GM18951 (cell line): ENCODE measurements at regions not wholly inside any gene's neighbourhood (a gene's known extent, or its start where the extent isn't known, plus 50 kb on each side); places are given as distances from the start of the nearest gene placed in this dataset.
"Not testable (repeated sequence)": the region's sequence is repeated elsewhere in the genome, so short reads cannot be mapped to it uniquely, and the experiment has no call there.

ENCODE experiments used
- POLR2A ChIP-seq: IDR thresholded peaks from 4 replicates; pipeline ENCODE4 v1.6.1; 2011; ENCODE audit warnings: mild to moderate bottlenecking; ENCODE audit not compliant: insufficient read length, insufficient read depth; ENCODE audit errors: extremely low read depth
- in situ Hi-C: fragments of 300-500 bp; cut with MboI; formaldehyde crosslinking; loops from one replicate; pipeline ENCODE4 v1.12.0; 2022; ENCODE audit warnings: low sequenced_read_pairs, mixed read lengths, inconsistent platforms; ENCODE audit not compliant: unreplicated experiment

DNA sequence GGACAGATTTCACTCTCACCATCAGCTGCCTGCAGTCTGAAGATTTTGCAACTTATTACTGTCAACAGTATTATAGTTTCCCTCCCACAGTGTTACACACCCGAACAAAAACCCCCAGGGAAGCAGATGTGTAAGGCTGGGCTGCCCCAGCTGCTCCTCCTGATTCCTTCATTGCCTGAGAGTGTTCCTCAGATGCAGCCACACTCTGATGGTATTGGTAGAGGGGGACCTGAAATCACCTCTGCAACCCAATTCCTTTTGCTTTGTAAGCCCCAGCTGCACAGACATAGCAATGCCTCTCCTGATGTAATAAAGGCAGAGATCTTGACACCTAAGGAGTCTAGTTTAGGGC is 1529.8 kb downstream of the RPIA start:
- TF ChIP-seq POLR2A, result no peak
- in situ Hi-C loops, result loop anchor here (25.0 kb wide), 1 partner anchor 166 kb away; no protein-coding TSS in a partner anchor

DNA sequence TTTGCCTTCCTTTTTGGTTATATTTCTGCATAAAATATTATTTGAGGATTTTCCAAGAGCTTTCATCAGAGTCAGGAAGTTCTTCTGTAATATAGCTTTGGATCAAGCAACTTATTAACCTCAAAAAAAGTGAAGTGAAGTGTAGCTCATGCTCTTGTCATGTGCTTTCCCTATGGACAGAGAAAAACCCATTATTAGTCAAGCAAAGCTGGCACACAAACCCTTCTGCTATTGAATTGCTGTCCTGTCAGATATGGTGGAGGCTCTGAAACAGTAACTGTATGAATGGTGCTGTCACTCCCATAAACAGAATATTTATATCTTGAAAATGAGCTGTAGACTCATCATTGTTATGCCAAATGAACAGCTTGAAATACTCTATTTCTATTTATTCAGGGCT is 1533.3 kb downstream of the RPIA start:
- in situ Hi-C loops, result loop anchor here (25.0 kb wide), 1 partner anchor 163 kb away; no protein-coding TSS in a partner anchor

DNA sequence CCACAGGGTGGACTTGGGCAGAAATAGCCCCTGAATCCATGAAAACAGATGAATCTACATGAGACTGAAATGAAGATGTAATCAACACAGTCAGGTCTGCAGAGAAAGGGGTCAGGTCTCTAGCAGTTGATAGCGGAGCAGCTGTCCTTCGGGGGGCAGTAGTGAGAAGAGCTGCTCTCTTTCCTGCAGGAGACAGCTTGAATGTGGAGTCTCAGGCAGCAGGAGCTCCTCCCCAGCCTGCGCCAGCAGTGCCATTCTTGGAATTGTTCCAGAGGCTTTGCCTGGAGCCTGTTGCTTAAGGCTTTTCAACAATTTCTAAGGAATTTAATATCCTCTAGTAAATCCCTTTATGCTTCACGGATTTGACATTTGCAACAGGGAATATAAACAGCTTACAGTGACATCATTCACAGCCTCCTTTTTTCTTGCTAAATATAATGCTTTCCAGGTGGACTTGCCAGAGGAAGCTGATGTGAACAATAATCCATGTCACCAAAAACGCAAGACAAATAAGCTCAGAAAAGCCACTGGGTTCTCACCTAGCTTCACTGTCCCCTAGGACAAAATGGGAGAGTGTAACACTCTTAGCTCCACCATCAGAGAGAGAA is 1535.1 kb downstream of the RPIA start:
- in situ Hi-C loops, result not testable (repeated sequence)

DNA sequence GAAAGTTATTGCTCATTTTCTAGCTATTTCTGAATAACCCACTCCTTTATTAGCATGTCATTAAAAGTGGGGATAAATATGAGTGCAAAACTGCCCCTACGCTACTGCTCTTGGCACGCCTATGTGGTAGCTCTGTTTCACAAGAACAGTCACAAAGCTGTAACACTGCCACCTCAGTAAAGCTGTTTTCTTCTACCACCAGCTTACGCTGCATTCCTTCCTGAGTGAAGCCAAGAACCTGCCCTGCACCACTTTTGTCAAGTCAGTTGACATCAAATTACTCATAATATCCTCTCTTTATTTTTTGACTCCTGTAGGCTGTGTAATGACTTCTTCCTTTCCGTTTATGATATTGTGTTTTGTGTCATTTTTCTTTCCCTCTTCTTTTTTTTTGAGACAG is 1539.7 kb downstream of the RPIA start:
- in situ Hi-C loops, result not testable (repeated sequence)

DNA sequence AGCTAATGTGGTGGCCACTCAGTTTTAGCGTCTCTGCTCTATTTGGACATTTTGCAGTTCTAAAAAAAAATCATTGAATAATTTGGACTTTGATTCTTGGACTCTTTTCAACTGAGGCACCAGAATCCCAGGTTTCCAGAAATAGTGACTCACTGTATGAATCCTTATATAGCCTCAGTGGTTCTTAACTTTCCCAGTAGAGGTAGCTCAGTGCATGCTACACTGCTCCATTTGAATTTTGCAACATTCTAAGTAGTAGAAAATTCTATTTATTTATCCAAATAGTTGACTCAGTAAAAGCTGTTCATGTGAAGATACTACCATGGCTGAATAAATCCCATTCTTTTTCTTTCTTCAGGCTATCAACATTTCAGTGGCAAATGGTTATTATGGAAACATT is 1544.0 kb downstream of the RPIA start:
- in situ Hi-C loops, result not testable (repeated sequence)

DNA sequence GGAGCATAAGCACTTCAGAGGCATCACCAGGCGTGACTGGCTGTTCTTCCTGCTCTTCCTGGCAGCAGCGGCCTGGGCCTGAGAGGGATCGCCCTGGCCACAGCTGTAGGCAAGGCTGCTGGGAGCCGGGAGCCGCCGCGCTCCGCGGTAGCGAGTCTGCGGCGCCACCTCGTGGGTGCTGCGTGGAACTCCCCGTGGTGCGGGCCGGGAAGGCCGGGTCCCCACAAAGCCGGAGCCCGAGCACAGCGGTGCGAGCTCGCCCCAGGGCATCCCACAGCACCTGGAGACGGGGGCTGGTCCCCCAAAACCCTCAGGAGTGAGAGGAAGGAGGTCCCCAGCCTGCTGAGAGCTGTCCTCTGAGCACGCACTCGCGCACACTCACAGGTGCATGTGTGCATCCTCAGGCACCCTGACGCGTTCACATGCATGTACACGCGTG is 1546.5 kb downstream of the RPIA start:
- in situ Hi-C loops, result not testable (repeated sequence)

DNA sequence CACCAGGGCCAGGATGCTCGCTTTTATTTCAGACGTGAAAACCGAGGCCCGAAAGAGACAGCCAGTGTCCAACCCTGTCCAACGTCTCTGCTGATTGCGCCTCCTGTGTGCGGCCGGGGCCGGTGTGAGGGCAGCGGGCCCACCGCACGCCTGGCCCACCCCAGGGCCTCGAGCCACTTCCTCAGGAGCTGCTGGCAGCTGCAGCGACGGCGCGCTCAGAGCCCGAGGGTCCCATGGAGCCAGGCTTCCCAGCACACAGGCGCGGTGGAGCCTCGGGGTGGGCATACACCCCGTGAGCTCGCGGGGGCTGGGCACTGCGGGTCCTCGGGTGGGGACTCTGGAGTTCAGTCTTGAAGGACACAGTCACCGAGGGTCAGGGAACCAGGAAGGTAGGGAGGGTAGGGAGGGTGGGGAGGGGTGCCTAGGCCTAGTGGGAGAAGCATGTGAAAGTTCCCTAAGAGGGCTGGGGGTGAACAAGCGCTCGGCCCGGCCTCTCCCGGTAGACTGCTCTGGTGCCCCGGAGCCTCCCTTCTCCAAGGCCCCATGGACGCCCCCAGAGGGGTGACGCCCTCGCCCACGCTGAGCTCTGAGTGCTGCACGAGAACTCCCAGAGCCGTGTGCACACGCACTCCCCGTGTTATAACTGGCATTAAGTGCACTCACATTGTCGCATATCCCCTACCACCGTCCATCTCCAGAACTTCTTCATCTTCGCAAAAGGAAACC is 1547.2 kb downstream of the RPIA start:
- in situ Hi-C loops, result not testable (repeated sequence)

DNA sequence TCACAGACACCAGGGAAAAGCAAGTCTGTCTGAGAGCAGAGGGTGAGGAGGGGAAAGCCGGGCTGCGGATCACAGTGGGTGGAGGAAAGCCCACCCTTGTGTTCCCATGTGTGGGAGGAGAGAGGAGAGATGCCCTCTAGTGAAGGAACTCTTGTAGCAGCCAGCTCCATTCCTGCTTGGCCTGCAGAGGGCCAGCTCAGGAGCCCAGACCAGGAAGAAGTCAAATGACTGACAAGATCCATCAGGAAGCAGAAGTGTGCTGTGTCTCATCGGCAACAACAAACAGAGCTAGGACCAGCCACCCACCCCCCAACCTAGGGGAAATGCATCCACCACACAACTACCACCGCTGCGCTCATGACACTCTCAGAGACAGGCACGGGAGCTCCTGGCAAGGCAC is 1548.3 kb downstream of the RPIA start:
- in situ Hi-C loops, result not testable (repeated sequence)

DNA sequence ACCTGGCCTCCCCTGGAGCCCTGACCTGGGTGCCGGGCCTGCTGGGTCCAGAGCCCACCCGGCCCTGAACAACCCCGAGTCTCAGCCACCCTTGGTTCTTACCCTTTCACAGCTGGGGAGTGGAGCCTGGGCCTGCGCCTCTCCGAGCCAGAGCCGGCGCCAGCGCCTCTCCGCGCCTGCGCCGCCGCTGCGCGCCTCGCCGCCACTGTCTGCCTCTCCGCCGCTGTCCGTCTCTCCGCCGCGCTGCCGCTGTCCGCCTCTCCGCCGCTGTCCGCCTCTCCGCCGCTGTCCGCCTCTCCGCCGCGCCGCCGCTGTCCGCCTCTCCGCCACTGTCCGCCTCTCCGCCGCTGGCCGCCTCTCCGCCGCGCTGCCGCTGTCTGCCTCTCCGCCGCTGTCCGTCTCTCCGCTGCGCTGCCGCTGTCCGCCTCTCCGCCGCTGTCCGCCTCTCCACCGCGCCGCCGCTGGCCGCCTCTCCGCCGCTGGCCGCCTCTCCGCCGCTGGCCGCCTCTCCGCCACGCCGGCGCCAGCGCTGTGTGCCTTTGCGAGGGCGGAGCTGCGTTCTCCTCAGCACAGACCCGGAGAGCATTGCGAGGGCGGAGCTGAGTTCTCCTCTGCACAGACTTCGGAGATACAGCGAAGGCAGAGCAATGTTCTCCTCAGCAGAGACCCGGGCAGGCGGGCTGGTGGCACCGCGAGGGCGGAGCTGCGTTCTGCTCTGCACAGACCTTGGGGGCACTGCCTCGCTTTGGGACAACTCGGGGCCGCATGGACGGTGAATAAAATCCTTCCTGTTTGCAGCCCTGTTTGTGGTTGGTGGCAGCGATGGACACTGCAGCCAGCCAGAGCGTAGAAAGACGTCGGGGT is 1553.7 kb downstream of the RPIA start:
- in situ Hi-C loops, result not testable (repeated sequence)

DNA sequence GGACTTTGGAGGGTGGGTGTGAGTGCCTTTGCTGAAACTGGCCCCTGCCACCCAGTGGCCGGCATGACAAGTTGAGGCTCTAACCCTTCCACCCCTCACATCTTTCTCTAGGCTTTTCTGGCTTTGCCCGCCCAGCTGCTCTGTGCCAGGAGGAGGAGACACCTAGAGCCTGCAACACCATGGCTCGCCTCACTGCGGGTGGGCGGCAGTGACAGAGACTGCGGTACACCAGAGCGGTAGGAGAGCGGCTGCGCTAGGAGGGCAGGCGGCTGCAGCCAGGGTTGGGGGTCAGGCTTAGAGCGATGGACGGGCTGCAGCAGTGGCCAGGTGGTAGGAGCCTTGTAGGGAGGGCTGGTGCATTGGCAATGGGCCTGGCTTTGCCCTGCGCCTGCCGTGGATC is 1556.9 kb downstream of the RPIA start:
- in situ Hi-C loops, result not testable (repeated sequence)

DNA sequence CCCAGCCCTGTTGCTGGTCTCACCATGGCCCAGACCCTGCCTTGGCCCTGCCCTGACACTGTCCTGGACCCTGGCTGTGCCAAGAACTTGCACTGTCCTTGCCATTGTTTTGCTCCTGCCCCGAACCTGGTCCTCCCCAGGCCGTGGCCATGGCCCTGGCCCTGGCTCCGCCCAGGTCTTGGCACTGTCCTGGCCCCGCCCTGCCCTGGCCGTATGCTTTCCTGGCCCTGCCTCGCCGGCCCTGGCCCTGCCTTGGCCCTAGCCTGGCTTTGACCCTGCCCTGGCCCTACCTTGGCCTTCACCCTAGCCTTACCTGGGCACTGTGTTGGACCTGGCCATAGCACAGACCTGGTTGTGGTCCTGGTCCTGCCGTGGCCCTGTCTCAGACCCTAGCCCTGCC is 1558.9 kb downstream of the RPIA start:
- in situ Hi-C loops, result not testable (repeated sequence)

DNA sequence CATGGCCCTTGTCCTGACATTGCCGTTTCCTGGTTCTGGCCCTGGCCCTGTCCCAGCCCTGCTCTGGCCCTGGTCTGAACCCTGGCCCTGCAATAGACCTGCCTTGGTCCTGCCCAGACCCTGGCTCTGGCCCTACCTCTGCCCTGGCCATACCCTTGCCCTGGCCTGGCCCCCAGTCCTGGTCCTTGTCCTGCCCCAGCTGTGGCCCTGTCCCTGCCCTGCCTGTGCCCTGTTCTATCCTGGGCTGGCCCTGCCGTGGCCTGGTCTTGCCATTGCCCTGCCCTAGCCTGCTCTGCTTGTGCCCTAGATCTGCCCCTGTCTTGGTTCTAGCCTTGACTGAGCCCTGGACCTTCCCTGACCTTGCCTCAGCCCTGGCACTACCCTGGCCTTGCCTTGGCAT is 1560.1 kb downstream of the RPIA start:
- in situ Hi-C loops, result not testable (repeated sequence)

DNA sequence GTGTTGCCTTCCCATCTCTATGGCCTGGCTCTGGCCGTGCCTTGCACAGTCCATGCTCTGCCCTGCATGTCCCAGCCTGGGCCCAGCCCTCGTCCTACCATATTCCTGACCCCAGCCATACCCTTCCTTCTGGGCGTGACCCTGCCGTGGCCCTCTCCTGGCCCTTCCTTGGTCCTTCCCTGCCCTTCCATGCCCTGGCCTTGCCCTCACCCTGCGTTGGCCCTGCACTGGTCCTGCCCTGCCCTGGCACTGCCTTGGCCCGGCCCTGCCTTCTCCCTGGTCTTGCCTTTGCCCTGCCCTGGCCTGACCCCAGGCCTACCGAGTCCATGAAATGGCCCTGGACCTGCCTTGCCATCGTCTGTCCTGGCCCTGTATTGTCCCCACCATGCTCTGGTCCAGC is 1561.8 kb downstream of the RPIA start:
- in situ Hi-C loops, result not testable (repeated sequence)

DNA sequence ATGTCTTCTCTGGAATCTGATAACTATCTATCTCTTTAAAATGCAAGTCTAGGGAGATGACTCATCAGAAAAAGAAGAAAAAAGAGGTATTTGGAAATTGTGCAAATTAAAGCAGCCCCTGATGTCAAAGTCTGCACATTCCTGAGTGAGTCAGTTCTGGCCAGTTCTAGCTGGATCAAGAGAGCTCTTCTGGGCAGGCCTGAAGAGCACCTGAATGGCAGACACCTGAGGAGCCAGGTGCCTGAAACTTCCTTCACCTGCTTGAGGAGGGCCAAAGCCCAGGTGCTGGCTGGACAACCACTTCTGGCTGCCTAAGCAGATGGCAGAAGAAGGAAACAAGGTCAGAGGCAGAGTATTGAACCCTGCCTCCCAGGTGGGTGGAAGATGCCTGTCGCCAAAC is 1575.4 kb downstream of the RPIA start:
- in situ Hi-C loops, result not testable (repeated sequence)

DNA sequence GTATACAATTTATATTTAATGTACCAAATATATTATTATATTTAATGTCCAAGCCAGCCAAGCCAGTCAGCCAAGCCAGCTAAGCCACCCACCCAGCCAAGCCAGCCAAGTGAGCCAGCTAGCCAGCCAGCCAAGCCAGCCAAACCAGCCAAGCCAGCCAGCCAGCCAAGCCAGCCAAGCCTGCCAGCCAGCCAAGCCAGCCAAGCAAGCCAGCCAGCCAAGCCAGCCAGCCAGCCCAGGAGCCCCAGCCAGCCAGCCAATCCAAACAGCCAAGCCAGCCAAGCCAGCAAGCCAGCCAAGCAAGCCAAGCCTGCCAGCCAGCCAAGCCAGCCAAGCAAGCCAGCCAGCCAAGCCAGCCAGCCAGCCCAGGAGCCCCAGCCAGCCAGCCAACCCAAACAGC is 1596.3 kb downstream of the RPIA start:
- in situ Hi-C loops, result not testable (repeated sequence)

DNA sequence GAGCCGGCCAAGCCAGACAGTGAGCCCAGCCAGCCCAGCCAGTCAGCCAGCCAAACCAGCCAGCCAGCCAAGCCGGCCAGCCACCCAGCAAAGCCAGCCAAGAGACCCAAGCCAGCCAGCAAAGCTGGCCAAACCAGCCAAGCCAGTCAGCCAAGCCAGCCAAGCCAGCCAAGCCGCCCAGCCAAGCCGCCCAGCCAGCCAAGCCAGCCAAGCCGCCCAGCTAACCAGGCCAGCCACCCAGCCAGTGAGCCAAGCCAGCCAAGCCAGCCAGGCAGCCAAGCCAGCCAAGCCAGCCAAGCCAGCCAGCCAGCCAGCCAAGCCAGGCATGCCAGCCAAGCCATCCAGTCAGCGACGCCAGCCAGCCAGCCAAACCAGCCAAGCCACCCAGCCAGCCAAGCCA is 1596.9 kb downstream of the RPIA start:
- in situ Hi-C loops, result not testable (repeated sequence)

DNA sequence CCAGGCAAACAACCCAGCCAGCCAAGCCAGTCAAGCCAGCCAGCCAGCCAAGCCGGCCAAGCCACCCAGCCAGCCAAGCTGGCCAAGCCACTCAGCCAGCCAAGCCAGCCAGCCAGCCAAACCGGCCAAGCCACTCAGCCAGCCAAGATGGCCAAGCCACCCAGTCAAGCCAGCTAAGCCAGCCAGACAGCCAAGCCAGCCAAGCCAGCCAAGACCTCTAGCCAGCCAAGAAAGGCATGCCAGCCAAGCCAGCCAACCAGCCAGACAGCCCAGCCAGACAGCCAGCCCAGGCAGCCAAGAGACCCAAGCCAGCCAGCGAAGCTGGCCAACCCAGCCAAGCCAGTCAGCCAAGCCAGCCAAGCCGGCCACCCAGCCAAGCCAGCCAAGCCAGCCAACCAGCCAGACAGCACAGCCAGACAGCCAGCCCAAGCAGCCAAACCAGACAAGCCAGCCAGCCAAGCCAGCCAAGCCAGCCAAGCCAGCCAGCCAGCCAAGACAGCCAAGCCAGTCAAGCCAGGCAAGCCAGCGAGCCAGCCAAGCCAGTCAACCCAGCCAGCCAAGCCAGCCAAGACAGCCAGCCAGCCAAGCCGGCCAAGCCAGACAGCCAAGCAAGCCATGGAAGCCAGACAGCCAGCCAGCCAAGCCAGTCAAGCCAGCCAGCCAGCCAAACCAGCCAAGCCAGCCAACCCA is 1598.0 kb downstream of the RPIA start:
- in situ Hi-C loops, result not testable (repeated sequence)

DNA sequence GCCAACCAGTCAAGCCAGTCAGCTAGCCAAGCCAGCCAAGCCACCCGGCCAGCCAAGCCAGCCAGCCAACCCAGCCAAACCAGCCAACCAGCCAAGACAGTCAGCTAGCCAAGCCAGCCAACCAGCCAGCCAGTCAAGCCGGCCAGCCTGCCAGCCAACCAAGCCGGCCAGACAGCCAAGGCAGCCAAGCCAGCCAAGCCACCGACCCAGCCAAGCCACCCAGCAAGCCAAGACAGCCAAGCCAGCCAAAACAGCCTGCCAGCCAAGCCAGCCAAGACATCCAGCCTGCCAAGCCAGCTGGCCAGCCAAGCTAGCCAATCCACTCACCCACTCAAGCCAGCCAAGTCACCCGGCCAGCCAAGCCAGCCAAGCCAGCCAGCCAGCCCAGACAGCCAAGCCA is 1599.2 kb downstream of the RPIA start:
- in situ Hi-C loops, result not testable (repeated sequence)

DNA sequence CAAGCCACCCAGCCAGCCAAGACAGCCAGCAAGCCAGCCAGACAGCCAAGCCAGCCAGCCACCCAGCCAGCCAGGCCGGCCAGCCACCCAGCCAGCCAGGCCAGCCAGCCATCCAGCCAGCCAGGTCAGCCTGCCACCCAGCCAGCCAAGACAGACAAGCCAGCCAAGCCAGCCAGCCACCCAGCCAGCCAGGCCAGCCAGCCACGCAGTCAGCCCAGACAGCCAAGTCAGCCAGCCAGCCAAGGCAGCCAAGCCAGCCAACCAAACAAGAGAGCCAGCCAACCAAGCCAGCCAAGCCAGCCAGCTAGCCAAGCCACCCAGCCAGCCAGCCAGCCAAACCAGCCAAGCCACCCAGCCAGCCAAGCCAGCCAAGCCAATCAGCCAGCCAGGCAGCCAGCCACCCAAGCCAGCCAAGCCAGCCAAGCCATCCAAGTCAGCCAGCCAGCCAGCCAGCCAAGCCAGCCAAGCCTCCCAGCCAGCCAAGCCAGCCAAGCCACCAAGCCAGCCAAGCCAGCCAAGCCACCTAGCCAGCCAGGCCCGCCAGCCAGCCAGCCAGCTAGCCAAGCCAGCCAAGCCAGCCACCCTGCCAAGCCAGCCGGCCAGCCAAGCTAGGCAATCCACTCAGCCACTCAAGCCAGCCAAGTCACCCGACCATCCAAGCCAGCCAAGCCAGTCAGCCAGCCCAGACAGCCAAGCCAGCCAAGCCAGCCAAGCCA is 1599.9 kb downstream of the RPIA start:
- in situ Hi-C loops, result not testable (repeated sequence)
